Kidney glomerular epithelial cell (primary cell): ENCODE measurements at regions not wholly inside any gene's neighbourhood (a gene's known extent, or its start where the extent isn't known, plus 50 kb on each side); places are given as distances from the start of the nearest gene placed in this dataset.

Experiments used
- DNase-seq: peaks from one replicate; lab custom pipeline; 2025; lab: John Stamatoyannopoulos, UW

GRCh38 chr13:31081316-31081715, 80.4 kb downstream of the HSPH1 start:
- DNase-seq, result no peak

DNA sequence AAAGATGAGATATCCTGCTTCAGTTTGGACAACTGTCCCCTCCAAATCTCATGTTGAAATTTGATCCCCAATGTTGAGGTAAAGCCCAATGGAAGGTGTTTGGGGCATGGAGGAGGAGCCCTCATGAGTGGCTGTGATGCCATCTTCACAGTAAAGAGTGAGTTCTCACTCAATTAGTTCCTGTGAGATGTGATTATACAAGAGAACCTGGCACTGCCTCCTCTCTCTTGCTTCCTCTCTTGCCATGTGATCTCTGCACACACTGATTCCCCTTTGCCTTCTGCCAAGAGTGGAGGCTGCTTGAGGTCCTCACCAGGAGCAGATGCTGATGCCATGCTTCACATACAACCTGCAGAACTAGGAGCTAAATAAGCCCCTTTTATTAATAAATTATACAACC, 86.9 kb downstream of the HSPH1 start:
- no peak for DNase-seq

DNA sequence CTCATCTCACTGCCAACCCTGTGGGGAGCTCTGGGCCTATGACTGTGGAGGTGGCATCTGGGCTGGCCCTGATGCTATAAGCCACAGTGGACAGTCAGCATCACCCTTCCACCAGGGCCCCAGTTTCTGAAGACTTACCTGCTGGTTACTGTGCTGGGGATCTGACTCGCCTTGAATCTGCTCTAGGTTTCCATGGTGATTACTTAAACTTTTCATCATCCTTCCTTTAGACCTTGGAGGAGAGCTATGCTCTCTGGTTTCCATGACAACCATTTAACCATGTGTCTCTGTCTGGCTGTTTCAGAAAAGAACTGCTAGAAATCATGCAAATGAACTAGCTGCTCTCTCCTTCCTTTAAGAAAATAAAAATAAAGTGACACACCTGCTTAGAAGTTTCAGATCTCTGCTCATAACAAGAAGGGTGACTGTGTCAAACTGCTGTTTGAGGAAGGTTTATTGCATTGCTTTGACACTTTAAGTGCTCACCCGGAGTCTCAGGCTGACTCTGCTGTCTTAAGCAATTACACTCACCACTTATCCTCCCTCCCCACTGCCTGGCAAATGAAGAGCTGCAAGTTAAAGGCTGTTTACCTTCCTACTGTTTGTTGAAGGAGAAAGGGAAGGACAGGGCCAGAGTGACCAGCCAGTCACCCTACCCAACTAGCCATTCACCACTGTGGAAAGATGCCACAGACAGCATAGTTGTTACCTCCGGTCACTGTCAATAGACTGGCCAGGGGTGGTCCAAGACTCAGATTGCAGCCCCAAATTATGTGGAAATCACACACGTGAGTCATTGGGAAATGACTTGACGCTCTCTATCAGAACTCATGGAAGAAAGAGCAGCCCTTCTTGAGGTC, 87.6 kb downstream of the HSPH1 start:
- DNase-seq, result no peak

- no peak for DNase-seq
These were observed 89.7 kb downstream of the HSPH1 start for GRCh38 chr13:31072041-31072440.

DNA sequence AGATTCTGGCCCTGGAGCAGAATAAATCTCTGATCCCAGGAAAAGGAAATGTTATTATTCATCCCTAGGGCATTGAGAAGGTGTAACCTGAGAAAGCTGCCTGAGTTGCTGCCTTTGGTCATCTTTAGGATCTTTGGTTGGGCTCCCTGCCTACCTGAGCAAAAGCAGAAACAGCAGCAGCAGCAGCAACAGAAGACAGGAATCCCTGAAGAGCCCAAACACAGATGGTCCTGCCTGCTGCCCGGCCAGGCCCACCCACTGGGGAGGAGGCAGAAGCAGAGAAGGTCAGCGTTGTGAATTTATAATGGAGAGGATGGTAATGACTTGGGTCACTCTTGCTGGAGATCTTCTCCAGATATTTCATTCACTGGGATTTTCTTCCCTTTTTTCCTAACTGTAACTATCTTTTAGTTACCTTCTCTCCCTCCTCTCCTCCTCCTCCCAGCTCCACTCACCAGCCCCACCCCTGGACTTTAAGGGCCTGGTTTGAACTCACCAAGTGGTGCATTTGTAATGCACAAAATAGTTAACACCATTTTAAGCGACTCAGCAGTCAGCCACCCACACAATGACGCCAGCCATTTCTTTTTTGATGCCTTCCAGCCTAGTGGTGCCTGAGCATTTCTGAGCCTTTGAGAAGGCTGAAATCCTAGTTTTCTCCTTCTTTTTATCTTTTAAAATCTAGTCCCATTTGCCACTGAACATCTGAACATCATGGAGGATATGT, 91.7 kb downstream of the HSPH1 start:
- no peak for DNase-seq

DNA sequence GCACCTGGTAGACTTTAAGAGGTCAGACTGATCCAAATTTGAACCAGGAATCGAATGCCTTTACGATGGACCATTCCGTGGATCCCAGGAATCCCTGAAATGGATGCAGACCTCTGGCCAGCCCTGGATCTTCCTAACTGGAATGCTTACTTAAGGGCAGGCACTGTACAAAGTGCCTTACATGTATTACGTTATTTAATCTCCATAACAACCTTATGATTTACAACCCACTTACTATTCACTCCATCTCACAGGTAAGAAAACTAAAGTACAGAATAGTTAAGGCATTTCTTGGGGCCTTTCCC, 93.6 kb downstream of the HSPH1 start:
- DNase-seq, result no peak

DNA sequence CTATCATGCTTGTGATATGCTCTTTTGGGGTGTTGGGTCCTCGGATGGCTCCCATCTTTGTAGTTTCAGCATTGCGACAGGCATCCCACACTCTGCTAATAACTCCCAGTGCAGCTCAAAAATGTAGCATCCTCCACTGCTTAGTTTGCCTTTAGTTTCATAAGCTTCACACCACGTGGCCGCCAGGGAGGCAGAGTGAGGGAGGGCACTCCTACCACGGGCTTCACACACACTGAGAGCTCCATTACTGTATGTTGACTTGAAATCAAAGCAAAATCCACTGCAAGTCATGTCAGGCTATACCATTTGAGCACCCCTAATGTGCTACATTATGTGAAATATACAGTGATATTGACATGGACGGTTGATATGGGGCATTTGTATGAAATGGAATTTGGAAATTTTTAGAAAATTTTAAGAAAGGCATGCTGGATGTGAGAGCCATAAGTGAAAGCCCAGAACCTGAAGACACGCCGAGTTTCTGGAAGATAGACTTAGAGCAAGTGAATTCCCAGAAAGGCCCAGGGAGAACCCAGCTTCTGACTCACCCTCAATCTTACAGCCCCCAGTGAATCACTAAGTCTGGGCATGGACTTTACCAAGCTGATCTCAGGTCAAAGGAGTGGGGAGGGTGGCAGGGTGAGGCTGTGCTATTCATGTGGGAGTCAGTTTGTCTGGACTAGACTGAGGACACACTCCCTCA, 94.1 kb downstream of the HSPH1 start:
- peak; percentile 89 for DNase-seq

DNA sequence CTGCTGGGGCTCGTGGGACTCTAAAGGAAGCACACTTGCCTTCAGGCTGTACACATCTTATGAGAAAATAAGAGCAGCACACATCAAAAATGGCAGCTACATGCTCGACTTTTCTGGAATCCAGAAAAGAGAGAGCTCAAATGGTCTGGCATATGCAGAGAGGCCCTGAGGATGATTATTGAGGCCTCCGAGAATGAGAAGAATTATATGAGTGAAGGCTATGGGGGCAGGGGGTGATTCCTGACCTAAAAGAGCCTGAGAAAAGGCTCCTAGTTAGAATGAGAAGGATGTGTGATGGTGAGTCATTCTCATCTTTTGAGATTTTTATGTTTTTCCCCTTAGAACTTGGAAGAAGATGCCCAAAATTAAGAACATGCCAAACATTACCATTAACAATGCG, 97.1 kb downstream of the HSPH1 start:
- DNase-seq, result no peak

DNA sequence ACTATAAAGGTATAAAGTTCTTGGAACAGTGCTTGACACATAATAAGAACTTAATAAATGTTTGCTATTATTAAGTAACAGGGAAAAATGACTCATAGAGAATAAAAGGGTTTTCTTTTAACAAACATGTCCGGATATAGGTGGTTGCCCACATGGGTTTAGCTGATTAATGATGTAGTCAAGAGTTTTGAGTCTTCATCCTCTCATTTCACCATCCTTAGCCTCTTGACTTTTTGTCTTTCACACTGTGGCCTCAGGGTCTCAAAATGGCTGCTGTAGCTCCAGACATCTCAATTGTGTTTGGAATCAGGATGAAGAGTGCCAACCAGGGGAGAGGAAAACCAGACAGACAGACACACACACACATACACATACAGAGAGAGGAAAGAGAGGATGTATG, 97.9 kb downstream of the HSPH1 start:
- no peak for DNase-seq

- no peak for DNase-seq
These were observed 101.0 kb downstream of the HSPH1 start for GRCh38 chr13:31060655-31061054.

- DNase-seq, result no peak
These were observed 101.5 kb downstream of the HSPH1 start for GRCh38 chr13:31060220-31060619.

DNA sequence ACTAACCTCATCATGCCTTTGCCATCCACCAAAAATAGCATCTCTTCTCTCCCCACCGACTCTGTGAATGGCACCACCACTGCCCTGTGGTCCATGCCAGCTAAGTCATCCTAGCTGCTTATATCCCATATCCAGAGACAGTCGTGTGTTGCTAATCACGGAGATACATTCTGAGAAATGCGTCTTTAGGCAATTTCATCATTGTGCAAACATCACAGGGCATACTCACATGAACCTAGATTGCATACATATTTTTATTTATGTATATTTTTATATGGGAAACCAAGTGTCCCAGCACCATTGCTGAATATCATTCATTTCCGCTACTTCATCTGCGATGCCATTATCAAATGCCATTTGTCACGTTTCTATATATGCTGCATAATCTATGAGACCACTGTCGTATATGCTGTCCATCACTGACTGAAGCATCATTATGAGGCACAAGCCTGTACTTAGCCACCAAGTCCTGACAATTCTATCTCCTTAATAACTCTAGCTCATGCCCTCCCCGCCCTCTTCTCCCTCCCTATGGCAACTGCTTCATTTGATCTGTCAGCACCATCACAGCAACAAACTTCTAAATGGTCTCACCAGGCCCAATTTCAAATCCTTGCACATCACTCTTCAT, 104.2 kb downstream of the HSPH1 start:
- DNase-seq, result no peak

DNA sequence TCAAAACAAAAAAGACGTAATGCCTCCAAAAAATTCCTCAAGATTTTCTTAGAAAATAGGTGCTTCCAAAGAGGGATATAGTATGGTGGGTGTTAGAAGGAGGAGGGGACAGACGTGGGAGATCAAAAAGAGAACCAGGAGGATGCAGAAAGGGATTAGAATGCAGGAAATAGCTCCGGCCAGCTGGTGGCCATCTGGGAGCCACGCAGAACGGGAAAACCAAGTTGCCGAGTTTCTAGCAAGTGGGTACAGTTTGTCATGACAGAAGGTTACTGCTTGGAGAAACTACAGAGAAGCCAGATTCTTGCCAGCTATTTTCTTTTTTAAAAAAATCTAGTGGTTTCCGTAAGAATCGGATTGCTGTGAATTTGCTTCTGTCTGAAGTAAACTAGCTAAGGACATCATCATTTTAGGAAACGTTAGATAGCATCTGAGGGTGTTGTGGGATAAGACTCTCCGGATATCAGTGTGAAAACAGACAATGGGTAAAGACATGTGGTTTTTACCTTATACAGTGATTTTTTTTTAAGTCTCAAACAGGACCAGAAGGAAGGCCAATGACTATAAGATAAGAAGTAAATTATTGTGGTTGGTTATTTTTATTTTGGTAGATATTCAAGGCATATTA, 104.9 kb downstream of the HSPH1 start:
- DNase-seq, result no peak

- no peak for DNase-seq
These were observed 106.1 kb downstream of the HSPH1 start for GRCh38 chr13:31055589-31055988.

DNA sequence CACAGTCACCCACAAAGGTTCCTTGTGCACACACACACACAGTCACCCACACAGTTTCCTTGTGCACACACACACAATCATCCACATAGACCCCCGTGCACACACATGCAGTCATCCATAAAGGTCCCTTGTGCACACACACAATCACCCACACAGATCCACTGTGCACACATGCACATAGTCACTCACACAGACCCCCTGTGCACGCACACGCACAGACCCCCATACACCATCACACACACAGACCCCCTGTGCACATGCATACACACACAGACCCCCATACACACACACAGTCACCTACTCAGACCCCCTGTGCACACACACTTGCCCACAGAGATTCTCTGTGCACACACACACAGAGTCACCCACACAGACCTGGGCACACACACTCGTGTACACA, 107.1 kb downstream of the HSPH1 start:
- DNase-seq, result no peak

DNA sequence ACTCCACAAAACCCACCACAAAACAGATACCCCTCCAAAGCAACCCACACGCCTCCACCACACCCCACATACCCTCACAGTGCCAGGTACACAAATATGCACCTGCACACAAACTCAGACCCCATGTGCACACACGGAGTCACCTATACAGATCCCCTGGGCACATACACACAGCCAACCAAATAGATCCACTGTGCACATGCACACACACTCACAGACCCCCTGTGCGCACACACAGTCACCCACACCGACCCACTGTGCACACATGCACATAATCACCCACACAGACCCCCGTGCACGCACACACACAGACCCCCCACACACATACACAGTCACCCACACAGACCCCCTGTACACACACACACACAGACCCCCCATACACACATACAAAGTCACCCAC, 107.8 kb downstream of the HSPH1 start:
- no peak for DNase-seq

GRCh38 chr13:31053091-31053490, 108.6 kb downstream of the HSPH1 start:
- DNase-seq, result no peak

DNA sequence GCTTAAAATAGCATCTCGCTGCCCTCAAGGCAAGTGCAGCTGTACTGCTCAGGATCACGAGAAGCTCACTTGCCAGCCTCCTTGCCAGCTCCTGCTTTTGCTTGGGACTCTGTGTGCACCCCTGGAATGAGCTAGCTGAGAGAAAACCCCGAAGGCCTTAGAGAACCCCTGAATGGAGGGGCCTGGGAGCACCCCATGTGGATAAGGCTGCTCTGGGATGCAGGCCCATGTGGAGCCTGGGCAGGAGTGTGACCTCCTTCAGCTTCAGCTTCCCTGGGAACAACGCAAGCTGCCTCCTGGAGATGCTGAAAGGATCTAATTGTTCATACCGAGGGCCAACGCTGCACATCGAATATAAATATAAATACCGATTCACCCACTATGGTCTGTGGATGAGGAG, 109.2 kb downstream of the HSPH1 start:
- DNase-seq, result no peak

DNA sequence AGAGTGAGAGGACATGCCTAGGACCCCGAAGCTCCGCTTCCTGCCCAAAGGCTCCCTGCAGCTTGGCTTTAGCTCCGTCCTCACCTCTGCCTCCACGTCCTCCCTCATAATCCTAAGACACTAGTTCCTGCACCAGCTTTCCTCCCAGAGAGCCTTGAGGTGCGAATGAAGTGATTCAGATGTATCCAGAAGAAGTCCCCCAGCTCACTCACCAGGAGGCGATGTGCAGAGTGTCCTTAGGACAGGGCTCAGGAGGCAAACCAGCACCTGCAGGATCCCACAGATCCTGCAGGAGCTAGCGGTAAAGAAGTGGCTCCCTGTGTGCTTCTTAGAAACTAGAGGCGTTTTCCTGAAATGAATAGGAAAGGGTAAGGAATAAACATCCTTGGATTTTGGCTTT, 109.7 kb downstream of the HSPH1 start:
- no peak for DNase-seq

- DNase-seq, result no peak
These were observed 111.0 kb downstream of the HSPH1 start for GRCh38 chr13:31050486-31051400.

DNA sequence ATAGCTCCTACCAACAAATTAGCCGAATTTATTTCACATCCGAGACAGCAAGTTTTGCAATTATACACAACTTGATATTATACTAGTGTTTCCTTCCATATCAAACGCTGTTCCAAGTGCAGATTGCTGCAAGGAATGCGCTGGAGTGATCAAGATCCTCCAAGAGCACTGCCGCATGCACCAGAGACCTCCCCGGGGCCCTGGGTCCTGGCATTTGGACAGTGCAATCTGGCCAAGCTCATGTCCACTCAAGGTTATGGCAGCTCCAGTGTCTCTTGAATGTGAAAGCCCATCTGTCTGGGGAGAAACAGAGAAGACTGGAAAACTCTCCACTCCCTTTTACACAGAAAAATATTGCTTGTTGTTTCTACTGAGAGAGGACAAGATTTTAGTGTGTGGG, 111.9 kb downstream of the HSPH1 start:
- DNase-seq, result no peak
